ENCODE measurements at regions not wholly inside any gene's neighbourhood (a gene's known extent, or its start where the extent isn't known, plus 50 kb on each side); places are given as distances from the start of the nearest gene placed in this dataset.

DNA sequence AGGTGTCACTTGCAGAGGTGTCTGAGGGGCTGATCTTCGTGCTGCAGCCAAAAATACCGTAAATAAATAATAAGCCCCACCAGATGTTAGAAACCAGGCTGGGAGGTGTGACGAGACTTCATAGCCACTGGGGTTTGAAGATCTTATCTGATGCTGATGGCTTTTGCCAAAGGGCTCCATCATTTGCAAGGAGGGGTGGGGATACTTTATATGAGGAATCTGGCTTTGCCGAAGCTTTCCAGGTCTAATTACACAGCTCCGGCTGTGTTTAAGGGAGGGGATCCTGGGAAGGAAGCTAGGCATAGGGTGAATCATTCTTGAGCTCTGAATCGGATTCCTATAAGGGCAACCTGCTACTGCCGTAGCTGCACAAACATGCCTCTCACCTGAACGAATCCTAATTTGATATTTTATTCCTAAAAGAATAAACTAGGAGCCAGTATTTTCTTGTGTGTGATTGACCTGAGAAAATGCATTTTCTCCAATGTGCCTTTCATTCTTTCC is 249.6 kb downstream of the SOD2 start:
- DNase-seq: no peak

DNA sequence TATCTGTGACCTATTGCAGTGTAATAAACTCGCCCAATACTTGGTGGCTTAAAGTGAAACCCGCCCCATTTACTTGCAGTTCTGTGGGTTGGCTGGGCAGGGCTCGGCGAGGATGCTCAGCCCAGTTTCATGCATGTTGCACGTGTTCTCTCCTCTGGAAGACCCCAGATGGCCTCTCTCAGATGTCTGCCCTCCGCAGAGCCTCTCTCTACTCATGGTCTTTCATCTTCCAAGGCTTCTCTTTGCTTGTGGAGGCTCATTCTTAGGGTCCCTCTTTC is 251.4 kb downstream of the SOD2 start:
- no peak for DNase-seq

- no peak for DNase-seq
Measured at GRCh38 chr6:159440911-159441703, 251.9 kb downstream of the SOD2 start.

GRCh38 chr6:159440349-159440748 is 252.7 kb downstream of the SOD2 start:
- DNase-seq: no peak

DNA sequence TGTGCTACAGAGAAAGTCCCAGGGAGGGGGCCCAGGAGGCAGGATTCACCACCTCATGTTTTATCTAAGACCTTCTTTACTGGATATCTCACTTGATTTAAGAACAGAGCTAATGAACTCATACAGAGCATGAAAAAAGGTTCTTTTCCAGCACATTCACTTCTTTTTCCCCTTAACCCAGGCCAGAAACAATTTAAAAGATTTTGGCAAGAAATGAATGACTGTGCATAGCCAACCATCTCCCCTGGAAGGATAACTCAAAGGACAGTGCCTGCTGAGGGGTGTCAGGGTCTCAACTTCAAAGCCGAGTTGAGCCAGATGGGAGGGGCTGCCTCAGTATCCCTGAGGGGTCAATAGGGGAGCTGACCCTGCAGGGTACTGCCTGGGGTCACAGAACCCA is 253.4 kb downstream of the SOD2 start:
- no peak for DNase-seq

GRCh38 chr6:159438106-159438505 is 254.9 kb downstream of the SOD2 start:
- no peak for DNase-seq

DNA sequence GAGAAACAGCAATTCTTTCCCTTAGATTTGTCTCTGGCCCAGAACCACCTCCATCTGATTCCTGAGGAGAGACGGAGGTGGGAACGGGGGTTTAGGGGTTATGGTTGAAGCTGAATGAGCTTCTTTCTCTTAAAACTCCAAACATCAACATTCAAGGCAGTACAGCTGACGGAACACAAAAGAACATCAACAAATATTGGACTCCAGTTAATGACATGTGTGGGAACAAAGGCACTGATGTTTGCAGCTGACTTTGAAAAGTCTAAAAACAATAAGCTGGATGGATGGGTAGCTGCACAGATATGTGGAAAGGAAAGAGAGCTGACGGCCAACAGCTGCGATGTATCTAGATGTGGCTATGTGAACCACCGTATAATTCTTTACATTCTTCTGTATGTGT is 256.5 kb downstream of the SOD2 start:
- no peak for DNase-seq

- no peak for DNase-seq
Measured at GRCh38 chr6:159435701-159436100, 257.3 kb downstream of the SOD2 start.

DNA sequence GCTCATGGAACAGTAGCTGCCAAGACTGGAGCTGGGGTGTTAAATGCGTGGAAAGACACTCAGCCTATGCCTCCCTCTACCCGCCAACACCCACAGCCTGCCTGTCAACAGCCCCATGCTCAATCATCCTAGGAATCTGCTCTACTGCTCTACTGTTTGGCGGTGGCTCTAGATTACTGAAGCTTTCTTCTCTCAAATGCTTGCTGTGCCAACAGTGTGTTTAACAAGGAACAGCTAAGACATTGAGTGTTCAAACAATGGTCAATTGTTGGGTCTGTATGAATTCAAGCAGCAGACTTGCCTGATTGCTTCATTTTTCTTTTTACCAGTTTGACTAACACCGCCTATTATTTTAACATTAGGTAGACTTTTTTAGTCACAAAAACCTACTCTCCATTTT is 258.6 kb downstream of the SOD2 start:
- DNase-seq: no peak

- no peak for DNase-seq
Measured at GRCh38 chr6:159433550-159433949, 259.5 kb downstream of the SOD2 start.

GRCh38 chr6:159431750-159432149 is 261.3 kb downstream of the SOD2 start:
- no peak for DNase-seq

DNA sequence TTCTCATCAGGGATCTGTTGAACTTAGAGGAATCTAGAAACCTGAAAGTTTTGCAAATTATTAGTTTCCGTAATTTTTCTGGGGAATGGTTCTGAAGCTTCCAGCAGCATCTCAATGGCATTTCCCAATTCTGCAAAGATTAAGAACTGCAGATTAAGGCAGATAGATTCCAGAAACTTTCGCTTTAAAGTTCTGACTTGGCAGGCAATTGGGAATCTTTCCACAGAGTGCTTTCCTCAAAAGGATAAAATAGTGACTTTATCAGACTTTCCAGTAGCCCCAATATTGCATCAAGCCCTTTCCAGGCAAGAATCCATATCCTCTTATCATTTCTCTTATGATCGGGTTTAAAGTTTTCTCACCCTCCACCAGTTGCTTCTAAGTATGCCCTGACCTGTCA is 261.1 kb downstream of the FNDC1 start:
- no peak for DNase-seq

GRCh38 chr6:159429433-159429832 is 260.2 kb downstream of the FNDC1 start:
- DNase-seq: no peak

DNA sequence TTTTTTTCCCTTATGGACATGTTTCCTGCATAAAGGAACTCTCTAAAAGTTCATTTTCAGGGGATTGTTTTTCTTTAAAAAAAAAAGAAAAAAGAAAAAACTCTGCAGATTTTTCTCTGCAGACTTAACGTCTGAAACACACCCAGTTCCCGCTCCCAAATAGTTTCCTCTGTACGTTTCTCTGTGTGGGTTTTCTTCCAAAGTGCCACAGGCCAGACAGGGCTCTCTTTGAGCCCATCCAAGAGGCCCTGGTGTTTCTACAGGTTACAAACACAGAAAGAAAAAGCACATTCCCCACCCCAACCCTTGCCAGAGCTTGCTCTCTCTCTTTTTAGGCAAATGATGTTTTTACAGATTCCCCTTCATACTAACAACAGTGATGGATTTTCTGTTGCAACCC is 258.6 kb downstream of the FNDC1 start:
- no peak for DNase-seq

GRCh38 chr6:159427335-159427734 is 258.1 kb downstream of the FNDC1 start:
- DNase-seq: no peak

DNA sequence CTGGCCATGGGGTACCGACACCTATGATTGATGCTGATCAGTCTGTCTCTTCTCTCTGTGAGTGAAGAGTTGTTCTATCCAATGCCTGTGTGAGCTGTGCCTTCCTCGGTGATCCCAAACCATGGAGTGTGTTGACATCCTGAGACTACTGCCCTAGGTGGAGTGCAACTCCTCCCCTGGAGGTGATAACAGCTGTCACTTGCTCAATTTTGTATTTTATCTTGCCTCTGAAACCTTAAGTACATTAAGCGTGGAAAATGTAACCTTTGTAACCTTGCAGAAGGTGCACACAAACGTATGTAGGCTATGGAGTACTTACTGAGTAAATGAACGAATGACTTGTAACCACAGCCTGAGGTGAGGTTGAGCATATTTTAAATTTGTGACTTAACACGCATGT is 256.2 kb downstream of the FNDC1 start:
- DNase-seq: no peak

DNA sequence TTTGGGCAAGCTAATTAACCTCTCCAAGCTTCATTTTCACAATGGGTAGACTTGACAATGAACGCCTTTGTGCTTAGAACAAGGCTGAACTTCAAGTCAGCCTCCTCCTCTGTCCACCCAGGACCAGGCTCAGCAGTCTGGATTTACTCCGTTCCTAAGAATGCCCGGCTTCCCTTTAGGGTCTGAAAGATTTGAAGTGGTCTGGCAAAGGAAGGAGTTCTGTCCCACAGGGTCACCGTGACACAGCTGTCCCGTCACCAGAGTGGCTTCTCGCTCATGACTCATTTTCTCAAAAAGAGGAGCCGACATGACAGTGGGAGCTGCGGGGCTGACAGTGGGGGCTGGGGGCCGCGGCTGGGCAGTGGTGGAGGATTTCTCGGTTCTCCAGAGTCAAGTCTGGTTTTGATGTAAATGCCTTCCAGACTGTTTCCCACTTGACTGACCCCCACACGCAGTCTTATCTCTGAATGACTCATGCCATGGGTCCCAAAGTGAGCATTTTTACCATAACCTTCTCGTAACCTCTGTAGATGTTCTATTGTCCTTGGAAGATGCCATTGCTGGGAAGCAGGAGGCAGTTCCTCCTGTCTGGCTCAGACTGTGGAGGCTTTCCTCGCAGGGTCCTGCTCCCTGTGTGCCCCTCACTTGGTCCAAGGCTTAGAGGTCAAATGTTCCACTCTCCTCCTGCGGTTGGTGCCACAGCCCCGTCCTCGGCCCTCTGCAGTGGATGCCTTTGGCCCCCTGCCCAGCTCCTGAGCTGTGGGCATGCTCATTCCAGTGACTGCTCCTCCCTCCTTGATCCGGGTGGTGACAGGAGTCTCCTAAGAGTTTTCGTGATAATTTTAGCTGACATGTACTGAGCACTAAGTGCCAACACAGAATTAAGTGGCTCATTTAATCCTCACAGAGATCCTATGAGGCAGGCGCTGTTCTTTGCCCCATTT is 253.1 kb downstream of the FNDC1 start:
- DNase-seq: no peak

DNA sequence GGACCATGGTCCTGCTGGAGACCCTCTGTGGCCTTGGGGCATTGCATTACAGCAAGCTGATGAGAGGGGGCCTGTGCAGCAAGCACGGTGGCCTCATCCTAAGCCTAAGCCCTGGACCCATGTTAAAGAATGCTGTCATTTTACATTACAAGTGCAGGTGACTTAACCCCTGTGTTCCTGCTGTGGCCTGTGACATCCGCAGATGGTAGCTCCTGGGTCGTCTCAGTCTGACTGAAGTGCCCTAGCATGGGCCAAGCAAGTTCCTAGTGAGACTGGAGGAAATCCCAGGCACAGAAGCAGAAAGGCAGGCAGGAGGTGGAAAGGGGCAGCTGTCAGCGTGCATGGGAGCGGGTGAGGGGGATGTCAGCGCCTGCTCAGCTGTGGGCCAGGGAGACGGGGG is 252.4 kb downstream of the FNDC1 start:
- no peak for DNase-seq

DNA sequence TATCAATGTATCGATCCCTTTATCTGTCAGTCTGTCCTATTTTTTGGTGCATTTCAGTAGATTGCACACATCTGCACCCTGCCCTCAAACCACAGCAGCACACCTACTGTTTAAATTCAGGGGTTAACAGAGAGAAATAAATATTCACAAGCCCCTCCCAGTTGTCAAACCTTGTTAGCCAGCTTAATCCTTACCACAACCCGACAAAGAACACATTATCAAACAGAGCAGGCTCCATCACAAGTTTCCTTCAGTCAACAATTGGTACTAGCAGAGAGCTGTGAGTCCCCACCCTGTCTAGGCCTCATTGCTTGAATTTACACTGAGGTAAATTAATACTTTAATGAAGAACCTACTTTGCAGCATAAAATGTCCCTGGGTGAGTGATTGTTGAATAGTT is 249.8 kb downstream of the FNDC1 start:
- DNase-seq: no peak

GRCh38 chr6:159416891-159417560 is 247.8 kb downstream of the FNDC1 start:
- no peak for DNase-seq

DNA sequence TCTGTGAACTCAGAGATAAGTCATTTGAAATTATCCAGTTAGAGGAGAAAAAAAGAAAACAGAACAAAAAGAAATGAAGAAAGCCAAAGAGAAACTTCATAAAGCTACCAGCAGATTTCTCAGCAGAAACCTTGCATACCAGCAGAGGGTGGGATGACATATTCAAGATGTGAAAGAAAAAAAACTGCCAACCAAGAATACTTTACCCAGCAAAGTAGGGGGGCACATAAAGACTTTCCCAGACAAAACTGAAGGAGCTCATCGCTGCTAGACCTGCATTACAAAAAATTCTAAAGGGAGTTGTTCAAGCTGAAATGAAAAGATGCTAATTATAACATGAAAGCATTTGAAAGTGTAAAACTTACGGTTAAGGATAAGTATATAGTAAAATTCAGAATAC is 246.3 kb downstream of the FNDC1 start:
- no peak for DNase-seq

DNA sequence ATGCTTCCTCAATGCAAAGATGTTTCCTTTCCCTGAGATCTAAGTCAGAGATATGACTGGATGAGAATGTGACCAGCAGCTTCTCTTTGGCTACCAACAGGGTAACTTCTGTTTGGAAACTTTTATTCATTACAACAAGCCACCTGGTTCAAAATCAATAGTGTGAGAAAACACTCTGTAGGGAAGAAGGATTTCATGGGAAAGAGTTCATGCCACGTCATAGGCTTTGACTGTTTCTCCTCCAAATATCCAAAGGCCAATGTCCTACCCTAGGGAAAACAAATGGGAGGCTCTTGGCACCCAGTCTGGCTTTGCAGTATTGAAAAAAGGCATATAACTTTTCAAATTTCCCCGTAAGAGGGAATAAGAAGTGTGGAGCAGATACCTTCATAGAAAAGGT is 245.5 kb downstream of the FNDC1 start:
- no peak for DNase-seq

Measured in amygdala (tissue), 56 donors.